Ammon's horn (tissue), 1 donor: ENCODE measurements at regions not wholly inside any gene's neighbourhood (a gene's known extent, or its start where the extent isn't known, plus 50 kb on each side); places are given as distances from the start of the nearest gene placed in this dataset.
"Not testable (repeated sequence)": the region's sequence is repeated elsewhere in the genome, so short reads cannot be mapped to it uniquely, and the experiment has no call there.

Experiments
- DNase-seq: peaks from one replicate; pipeline ENCODE4 v3.0.0-alpha.2; 2016; ENCODE audit warnings: low spot score

DNA sequence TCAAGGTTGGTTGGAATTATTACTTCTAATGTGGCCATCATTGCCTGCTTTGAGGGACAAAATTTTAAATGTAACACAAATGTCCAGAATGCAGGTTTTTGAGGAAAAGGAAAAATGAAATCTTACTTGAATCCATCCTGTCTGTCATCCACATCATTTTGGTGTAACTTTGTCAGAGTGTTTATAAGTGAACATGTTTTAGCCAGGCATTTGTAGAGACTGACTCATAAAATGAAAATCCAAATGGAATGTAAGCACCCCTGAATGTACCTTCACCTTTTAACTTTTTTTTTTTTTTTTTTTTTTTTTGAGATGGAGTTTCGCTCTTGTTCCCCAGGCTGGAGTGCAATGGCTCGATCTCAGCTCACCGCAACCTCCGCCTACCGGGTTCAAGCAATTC lies 141.8 kb upstream of the BNIP2 start:
- DNase-seq: no peak

DNA sequence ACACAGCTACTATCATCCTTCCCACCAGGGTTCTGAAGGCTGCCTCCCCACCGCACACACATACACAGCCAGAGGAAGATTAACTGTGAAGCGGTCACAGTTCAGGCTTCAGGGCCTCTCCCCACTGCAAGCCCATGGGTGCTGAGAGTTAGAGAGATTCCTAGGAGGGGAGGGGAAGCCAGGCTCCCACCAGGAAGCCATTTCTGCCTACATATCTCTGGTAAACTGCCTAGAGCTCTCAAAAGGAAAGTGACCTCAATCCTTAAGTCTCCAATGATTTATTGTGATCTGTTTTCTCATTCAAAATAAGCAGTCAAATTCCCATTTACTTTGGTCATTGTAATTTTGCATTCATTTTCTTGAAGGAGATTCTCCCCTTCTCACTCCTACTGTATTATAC lies 141.0 kb upstream of the BNIP2 start:
- DNase-seq: no peak

DNA sequence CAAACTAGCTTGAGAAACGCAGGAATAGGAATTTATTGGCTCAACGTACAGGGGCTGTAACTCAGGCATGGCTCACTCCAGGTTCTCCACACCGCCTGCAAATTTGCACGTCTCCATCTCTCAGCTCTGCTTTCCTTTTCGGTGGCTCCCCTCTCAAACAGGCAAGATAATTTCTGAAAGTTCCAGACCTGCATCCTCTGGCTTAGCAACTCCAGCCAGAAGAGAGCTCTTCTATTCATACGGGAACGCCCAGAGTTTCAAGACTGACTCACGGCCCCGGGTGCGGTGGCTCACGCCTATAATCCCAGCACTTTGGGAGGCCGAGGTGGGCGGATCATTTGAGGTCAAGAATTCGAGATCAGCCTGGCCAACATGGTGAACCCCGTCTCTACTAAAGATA lies 139.7 kb upstream of the BNIP2 start:
- DNase-seq: no peak

DNA sequence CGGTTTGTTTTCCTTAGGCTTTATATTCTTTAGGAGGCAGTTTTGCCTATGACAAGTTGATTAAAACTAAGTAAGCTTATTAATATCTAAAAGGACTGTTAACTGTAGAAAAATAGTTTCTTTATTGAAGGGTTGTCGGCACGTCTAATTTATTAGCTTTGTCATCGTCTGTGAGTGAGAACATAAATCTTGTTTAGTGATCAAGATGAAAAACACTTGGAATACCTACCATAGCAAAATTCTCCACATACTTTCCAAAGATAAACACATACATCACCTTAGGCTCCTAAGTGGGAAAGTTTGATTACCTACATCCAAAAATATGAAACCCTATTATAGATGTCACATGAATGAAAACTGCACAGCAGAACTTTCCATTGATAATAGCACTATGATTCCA lies 139.1 kb upstream of the BNIP2 start:
- no peak for DNase-seq

DNA sequence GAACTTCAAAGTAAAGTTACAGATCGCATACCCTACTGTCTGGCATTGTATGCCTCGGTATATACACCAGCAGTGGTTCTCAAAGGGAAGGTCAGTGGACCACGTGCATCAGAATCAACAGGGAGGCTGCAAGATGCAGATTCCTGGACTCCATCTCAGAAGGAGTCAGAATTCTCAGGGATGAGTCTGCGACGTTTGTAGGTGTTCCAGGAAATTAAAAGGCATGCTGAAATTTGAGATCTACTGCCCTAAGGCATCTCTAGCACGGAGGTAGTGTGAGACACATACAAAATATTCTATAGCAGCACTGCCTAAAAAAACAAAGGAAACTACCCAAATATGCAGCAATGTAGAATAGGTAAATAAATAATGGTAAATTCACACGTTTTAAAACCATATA lies 136.8 kb upstream of the BNIP2 start:
- DNase-seq: no peak

DNA sequence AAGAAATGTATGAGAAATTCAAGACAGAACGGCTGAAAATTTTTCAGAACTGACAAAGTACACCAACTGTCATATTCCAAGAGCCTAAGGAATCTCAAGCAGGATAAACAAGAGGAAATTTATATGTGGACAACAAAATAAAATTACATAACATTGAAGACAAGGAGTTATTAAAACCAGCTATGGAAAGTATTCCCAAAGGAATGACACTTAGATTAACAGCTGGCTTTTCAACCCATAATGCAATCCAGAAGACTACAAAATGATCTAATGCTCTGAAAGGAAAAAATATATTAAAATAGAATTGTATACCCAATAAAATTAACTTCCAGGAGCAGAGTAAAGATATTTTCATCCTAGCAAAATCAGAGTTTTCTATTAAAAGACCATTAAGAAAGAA lies 132.2 kb upstream of the BNIP2 start:
- no peak for DNase-seq

DNA sequence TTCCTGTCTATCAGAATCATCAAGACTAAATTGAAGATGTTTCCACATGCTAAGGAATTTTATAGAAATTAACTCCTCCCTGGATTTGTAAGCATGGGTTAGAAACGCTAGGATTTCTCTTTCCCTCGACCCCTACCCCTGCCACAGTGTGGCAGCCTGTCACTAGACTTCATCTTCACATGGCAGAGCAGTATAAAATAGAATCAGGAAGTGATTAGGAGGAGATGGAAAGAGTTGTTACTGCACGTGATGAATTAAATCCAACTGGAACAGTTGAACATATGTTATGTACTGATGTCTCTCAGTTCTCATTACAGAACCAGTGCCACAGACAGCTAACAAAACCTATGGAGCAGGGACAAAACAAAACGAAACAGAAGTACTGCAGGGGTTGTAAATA lies 130.0 kb upstream of the BNIP2 start:
- no peak for DNase-seq

DNA sequence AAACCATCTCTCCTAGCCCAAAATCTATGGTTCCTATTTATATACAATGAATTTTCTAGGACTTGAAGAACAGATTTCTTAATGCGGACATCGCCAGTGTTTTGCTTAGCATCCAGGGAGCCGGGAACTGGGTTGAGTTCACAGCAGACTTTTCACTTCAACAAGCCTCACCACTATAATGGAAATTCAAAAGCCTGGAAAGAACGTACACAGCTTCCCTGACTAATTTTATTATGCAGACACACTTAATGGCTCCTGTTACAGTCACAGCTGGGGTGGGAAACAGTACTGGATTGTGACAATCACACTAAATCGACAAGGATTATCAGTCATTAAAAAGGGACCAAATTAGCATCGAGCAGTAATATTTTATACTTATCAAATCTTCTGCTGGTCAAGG lies 129.2 kb upstream of the BNIP2 start:
- DNase-seq: no peak

DNA sequence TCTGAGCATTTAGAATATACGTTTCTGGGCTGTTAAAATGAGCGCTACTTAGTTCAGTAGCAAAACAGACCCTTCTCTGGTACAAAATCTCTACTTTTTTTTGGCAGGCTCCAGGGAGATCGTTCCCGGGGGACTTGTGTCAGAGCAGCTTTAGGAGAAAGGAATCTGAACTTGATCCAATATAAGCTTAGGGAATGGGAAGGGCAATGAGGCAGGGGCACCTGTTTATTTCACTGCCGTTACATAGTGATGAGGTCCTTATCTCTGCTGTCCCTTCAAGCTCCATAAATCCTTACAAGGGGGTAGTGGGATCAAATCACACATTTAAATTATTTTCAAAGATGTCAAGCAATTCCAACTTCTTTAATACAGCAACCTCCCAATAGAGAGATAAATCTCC lies 128.7 kb upstream of the BNIP2 start:
- DNase-seq: no peak

DNA sequence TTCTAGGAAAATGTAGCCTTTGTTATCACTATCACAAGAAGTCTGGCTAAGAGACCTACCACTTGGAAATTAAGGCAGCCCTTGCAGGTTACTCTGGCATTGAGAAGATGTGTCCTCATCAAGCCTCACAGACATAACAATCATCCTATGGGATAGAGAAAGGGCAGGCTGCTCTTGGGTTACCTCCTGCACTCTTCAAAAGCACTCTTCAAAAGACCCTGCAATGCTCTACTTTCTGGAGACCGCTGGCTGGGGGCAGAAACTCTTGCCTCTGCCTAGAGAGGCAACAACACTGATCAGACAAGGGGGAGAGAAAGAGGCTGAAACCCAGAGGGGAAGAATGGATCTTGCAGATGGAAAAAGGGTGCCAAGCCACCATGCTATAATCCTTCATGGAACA lies 127.9 kb upstream of the BNIP2 start:
- DNase-seq: no peak

DNA sequence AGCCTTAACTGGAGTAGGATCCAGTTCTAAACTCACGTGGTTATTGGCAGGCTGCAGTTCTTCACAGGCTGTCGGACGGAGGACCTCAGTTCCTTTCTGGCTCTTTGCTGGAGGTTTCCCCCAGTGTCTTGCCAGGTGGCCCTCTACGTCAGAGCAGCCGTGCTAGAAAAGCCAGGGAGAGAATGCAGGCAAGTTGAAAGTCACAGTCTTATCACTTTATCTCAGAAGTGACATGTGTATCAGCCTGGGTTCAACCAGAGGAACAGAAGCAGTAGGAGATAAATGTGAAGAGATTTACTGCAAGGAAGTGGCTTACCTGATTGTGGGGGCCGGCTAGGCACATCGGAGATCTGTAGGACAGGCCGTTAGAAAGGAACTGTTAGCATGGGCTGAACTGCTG lies 125.3 kb upstream of the BNIP2 start:
- no peak for DNase-seq

DNA sequence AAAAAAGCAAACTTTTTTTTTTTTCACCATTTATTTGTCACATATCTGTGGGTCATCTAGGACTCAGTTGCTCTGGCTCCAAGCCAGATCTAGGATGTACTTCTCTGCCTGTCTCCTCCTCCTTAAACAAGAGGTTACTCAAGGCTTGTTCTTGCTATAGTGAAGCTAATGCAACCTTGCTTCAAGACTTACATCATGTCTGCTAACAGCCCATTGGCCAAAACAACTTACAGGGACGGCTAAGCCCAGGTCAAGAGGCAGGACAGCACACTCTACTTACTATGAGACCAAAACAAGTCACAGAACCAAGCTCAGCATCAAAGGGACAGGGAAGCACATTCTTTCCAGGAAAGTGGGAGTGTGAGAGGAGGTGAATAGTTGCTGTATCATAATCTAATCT lies 123.8 kb upstream of the BNIP2 start:
- DNase-seq: no peak

DNA sequence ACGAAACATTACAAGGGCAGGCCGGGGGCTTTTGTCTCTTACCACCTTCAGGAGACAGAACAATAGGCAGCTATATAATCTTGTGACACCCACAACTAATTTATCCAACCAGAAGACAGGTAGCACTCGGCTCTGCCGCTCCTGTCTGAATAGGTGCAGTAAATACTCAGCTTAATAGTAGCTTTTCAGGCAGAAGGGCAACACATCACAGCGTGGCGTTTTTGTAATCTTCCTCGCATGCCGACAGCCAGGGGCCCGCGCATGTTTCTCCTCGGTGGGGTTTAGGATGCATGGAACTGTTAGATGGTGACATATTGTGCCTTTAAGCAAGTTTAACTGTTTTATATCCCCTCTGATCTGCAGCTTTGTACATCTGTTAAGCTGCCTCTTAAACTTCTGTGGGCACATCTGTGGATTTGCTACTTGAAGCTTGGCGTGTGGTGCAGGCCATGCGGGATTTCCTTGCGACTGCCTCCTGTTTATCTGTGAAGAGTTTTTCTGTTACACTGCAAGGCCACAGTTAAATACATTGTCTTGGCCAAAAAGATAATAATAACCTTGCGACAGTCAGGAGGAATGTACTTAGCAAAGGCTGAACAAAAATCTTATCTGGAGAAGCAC lies 123.2 kb upstream of the BNIP2 start:
- DNase-seq: no peak

DNA sequence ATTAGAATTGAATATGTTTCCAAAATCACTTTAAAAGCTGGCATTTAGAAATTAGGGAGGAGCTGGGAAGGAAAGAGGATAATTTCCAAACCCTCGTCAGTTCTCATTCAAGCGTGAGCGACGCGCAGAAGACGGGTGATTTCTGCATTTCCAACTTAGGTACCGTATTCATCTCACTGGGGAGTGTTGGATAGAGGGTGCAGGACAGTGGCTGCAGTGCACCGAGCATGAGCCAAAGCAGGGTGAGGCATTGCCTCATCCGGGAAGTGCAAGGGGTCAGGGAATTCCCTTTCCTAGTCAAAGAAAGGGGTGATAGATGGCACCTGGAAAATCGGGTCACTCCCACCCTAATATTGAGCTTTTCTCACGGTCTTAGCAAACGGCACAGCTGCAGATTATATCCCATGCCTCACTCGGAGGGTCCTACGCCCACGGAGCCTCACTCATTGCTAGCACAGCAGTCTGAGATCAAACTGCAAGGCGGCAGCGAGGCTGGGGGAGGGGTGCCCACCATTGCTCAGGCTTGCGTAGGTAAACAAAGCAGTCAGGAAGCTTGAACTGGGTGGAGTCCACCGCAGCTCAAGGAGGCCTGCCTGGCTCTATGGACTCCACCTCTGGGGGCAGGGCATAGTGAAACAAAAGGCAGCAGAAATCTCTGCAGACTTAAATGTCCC lies 114.3 kb upstream of the BNIP2 start:
- DNase-seq: not testable (repeated sequence)

DNA sequence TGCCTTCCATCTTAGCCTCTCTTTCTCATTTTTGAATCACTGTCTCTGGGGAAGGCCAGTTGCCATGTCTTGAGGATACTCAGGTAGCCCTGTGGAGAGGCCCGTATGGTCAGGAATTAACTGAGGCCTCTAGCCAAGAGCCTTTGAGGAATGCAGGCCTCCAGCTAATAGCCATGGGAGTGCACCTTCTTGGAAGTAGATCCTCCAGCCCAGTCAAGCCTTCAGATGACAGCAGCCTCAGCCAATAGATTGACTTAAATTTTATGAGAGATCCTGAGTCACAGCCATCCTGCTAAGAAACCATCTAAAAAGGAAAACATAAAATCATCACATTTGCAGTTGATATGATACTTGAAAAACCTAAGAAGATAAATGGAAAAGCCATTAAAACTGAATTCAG lies 112.5 kb upstream of the BNIP2 start:
- DNase-seq: no peak

DNA sequence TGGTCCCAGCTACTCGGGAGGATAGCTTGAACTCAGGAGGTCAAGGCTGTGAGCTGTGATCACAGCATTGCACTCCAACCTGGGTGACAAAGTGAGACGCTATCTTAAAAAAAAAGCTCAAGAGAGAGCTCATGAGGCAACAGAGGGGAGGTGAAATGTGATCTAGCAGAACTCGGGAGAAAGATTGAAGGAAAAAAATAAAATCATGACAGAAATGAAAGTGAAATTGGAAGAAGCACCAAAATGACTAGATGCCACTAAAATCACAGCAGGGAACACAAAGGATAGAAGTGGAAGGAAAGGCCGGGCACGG lies 109.4 kb upstream of the BNIP2 start:
- no peak for DNase-seq

DNA sequence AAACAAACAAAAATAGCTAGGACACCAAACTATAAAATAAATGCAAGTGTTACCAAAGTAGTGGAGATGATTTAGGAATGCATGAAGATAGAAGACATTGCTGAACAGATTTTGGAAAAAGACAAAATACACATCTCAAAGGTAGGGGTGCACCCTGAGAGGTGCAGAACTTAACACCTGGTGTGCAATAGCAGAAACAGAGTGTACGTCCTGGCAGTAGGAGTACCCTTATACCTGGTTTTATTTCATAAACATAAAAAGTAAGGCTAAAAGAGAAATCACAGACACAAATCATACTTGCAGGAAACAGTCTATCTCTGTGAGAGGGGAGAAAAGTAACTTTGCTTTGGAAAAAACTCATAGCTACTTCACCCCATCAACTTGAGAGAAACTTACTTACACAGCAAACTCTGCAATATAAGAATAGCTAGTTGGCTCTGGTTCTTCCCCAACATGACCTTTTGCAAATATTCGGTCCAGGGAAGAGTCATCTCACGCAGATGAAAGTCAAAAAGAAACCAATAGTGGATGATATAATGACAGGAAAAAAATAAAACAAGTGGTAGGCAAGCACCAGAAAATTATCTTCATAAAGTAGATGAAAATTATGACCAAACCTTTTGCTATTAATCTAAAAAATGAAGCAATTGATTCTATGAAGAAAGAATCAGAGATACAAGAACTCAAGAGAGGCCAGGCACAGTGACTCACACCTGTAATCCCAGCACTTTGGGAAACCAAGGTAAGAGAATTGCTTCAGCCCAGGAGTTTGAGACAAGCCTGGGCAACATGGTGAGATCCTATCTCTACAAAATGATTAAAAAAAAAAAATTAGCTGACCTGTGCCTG lies 108.9 kb upstream of the BNIP2 start:
- no peak for DNase-seq

DNA sequence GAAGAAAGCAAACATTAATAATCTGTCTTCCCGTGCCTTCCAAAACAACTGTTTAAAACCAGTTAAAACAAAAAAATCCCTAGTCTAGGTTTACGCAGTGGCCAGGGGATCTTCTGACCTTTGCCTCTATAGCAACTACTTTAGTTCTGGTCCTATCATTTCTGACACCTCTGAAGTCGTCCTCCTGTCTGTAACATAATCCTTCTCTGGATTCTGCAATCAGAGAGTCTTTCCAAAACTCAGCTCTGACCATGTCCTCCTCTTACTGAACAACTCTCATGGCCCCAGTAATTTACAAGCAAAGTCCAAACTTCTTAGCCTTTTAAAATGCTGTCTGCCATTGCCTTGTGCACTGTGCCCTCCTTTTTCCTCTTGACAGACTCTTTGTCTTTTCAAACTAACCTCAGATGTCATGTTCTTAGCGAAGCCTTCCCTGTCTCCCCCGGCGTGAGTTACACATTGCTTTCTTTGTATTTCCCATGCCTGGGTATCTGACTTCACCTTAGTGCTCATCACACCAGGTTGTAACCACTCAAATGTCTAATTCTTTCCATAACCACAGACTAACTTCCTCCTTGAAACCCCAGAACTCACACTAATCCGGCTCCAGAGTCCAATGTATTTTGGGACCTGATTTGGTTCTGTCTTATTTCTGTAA lies 105.2 kb upstream of the BNIP2 start:
- DNase-seq: no peak

DNA sequence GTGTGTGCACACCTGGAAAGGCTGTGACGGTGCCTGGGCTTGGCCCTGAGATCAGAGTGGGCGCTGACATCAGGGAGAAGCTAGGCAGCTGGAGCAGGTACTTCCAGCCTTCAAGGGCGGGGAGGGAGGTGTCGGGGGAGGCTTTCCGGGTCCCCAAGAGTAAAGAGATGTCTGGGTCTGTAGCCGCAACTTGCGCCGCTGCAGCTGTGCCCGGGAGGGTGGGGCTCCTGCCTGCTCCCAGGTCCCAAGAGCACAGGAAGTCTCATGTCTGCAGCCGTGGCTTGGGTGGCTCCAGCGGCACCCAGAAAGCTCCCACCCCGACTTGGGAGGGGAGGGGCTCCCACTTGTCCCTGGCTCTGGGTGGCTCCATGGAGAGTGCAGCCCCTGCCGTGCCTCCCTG lies 103.2 kb upstream of the BNIP2 start:
- no peak for DNase-seq

DNA sequence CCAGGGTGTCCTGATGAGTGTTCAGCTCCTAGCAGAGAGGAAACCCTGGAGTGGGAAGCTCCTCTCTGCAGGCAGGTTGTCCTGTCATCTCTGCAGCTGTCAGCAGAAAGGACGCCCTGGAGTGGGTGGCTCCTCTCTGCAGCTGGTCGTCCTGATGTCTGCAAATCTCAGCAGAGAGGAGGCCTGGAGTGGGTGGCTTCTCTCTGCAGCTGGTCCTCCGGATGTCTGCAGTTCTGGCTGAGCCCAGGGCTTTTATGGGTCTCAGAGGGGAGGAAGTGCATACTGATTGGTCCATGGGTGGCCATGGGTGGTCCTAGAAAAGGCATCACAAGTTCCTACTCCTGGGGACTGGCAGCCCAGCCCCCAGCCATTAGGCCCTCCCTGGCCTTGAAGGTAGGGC lies 102.6 kb upstream of the BNIP2 start:
- no peak for DNase-seq

DNA sequence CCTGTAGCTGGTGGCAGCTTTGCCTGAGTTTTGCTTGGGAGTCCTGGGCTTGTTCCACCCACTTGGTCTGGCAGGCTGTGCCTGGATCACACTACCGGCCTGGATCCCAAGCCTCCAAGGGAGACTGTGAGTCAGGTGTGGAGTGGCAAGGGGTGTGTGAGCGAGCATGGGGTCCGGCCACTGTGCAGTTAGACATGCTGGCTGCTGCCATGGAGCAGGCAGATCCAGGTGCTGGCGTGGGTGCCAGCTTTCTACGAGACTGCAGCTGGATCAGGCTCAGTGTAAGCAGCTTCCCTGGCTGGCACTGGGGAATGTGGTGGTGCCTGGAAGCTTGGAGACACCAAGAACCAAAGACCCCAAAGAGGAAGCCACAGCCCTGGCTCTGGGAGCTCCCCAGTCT lies 102.0 kb upstream of the BNIP2 start:
- DNase-seq: no peak

DNA sequence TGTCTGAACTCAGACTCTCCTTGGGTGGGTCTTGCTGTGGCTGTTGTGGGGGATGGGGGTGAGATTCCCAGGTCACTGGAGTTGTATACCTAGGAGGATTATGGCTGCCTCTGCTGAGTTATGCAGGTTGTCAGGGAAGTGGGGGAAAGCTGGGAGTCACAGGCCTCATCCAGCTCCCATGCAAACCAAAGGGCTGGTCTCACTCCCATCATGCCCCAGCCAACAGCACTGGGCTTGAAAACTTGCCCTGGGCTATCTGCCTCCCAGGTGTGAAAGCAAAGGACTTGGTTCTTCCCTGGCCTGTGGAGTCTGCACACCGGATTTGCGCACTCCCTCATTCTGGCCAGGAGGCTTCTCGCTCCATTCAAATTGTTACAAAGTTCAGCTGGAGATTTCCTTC lies 97.3 kb upstream of the BNIP2 start:
- not testable (repeated sequence) for DNase-seq

DNA sequence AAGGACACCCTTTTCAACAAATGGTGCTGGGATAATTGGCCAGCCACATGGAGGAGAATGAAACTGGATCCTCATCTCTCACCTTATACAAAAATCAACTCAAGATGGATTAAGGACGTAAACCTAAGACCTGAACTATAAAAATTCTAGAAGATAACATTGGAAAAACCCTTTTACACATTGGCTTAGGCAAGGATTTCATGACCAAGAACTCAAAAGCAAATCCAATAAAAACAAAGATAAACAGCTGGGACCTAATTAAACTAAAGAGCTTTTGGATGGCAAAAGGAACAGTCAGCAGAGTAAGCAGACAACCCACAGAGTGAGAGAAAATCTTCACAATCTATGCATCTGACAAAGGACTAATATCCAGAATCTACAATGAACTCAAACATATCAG lies 96.9 kb upstream of the BNIP2 start:
- not testable (repeated sequence) for DNase-seq
